ENCODE measurements at regions not wholly inside any gene's neighbourhood (a gene's known extent, or its start where the extent isn't known, plus 50 kb on each side); places are given as distances from the start of the nearest gene placed in this dataset.

- no peak for TF ChIP-seq CTCF (conservative IDR thresholded peaks at IDR 0.05; ENCODE audit: low read depth, low read length)
- TF ChIP-seq EZH2 (IDR thresholded peaks at IDR 0.05; ENCODE audit: borderline replicate concordance, low read depth, low read length, poor library complexity, severe bottlenecking): no peak
Measured at GRCh38 chr6:170102038-170102437, 188.8 kb downstream of the DLL1 start.
